Ectodermal cell (in vitro differentiated cells): ENCODE measurements at regions not wholly inside any gene's neighbourhood (a gene's known extent, or its start where the extent isn't known, plus 50 kb on each side); places are given as distances from the start of the nearest gene placed in this dataset.

ENCODE experiments used
- H3K27ac ChIP-seq: 2 replicates; pipeline ENCODE4 v1.7.0; 2013; ENCODE audit warnings: mild to moderate bottlenecking, low read depth, low read length; ENCODE audit not compliant: insufficient read depth, poor library complexity, severe bottlenecking
- H3K27me3 ChIP-seq: 2 replicates; pipeline ENCODE4 v1.7.0; 2013; ENCODE audit warnings: mild to moderate bottlenecking, low read length; ENCODE audit not compliant: insufficient read depth, control insufficient read depth, poor library complexity, severe bottlenecking
- H3K36me3 ChIP-seq: one replicate; pipeline ENCODE4 v1.7.0; 2013; ENCODE audit warnings: low read length; ENCODE audit not compliant: control insufficient read depth, insufficient read depth
- H3K4me1 ChIP-seq: one replicate; pipeline ENCODE4 v1.7.0; 2013; ENCODE audit warnings: low read length; ENCODE audit not compliant: control insufficient read depth, insufficient read depth
- H3K4me3 ChIP-seq: 2 replicates; pipeline ENCODE4 v1.7.0; 2013; ENCODE audit warnings: low read depth, low read length, control low read depth; ENCODE audit not compliant: insufficient read depth
- H3K9me3 ChIP-seq: 2 replicates; pipeline ENCODE4 v1.7.0; 2013; ENCODE audit warnings: mild to moderate bottlenecking, low read length, moderate library complexity; ENCODE audit not compliant: control insufficient read depth
- WGBS, 2 experiments: methylation state at CpG; one replicate each; pipeline ENCODE4 v1.1.7; 2013; ENCODE audit warnings: missing lambda C conversion rate in 2 of 2; 5-methylcytosine and 5-hydroxymethylcytosine counted together

DNA sequence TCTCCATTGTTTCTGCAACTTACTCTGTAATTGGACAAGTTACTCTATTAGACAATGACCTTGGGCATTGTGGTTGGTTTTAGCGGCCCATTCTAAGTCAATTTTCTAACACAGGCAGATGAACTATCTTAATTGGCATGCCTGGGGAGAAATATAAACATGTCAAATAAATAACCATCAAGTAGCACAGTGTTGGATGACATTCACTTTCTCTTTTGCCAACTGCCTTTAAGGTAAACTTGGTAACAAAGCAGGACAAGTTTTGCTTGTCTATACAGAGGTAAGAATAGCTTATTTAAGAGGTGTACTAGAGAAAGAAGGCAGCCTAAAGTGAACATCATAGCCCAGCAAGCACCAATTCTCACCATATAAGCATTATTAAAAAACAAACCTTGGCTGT, 599.6 kb downstream of the GBE1 start:
- H3K9me3 ChIP-seq = no peaks in the 10 kb centered on the region
- H3K36me3 ChIP-seq = no peaks in the 10 kb centered on the region
- no peak overlapping the region for H3K4me3 ChIP-seq
- no peaks in the 10 kb centered on the region for H3K4me1 ChIP-seq
- 89 to 100% methylated on average over 1 of the region's 1 CpG for WGBS, 2 experiments
- no peaks in the 10 kb centered on the region for H3K27me3 ChIP-seq
- H3K27ac ChIP-seq = no peak overlapping the region

DNA sequence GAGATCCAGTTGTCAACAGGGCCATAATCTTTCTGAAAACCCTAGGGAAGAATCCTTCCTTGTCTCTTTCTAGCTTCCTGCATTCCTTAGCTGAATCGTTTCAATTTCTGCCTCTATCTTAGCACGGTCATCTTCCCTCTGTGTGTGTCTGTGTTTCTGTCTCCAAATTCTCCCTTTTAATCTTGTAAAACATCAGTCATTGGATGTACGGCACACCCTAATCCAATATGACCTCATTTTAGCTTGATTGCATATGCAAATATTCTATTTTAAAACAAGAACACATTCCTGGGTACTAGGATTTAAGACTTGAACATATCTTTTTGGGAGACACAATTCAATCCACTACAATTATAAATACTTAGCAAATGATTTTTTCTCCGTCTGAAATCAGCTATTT, 600.3 kb downstream of the GBE1 start:
- Histone ChIP-seq H3K27me3 (no peaks in the 10 kb centered on the region), H3K4me1 (no peaks in the 10 kb centered on the region)
- WGBS, 2 experiments = 85 to 93% methylated on average over 4 of the region's 4 CpGs

DNA sequence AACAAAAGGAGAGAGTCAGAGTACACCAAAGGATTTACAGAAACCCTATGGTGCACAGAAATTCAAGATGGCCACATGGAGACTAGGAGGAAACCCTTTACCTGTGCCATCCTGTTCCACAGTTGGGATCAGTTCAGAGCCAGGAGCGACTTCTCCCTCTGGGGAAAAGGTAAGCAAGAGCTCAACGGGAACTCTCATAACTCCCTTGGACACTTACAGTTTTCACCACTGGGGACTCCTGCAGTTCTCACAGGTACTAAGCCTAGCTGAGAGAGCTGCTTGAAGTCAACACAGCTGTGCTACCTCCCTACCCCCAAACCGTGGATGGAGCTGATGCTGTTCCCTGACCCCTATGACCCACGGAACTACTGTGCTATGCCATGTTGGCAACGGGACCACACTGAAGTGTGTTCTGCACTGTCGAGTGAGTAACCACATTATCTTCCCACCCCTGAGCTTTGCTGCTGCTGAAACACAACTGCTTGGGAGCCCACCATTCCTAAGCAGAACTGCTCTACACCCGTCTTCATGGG, 606.8 kb downstream of the GBE1 start:
- H3K4me3 ChIP-seq = no peak overlapping the region
- H3K27me3 ChIP-seq = no peaks in the 10 kb centered on the region
- no peak overlapping the region for H3K27ac ChIP-seq
- no peaks in the 10 kb centered on the region for H3K36me3 ChIP-seq
- no peaks in the 10 kb centered on the region for H3K4me1 ChIP-seq
- no peaks in the 10 kb centered on the region for H3K9me3 ChIP-seq
- 91 to 94% methylated on average over 7 of the region's 7 CpGs for WGBS, 2 experiments

More for the DNA sequence above, 600.3 kb downstream of the GBE1 start:
- Histone ChIP-seq H3K9me3 (no peaks in the 10 kb centered on the region), H3K4me3 (no peak overlapping the region), H3K36me3 (no peaks in the 10 kb centered on the region), H3K27ac (no peak overlapping the region)

DNA sequence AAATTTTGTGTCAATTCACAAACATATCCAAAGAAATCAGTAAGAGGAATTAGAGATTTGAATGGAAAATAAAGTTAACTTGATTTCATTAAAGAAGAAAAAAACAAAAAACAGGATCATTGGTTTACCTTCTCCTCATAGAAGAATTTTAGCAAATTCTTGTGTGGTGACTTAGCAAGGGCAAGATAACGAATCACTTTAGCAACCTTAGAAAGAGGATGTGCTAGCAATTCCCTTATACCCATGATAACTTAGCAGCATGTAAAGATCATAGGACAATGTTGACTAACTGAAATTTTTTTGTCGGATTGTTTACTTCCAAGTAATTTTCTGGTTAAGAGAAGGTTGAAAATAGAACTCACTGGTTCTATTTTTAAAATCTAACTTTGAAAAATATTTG, 609.3 kb downstream of the GBE1 start:
- WGBS, 2 experiments = 79 to 88% methylated on average over 2 of the region's 2 CpGs
- Histone ChIP-seq H3K36me3 (no peaks in the 10 kb centered on the region), H3K27ac (no peak overlapping the region), H3K27me3 (no peaks in the 10 kb centered on the region), H3K9me3 (no peaks in the 10 kb centered on the region), H3K4me3 (no peak overlapping the region), H3K4me1 (no peaks in the 10 kb centered on the region)

DNA sequence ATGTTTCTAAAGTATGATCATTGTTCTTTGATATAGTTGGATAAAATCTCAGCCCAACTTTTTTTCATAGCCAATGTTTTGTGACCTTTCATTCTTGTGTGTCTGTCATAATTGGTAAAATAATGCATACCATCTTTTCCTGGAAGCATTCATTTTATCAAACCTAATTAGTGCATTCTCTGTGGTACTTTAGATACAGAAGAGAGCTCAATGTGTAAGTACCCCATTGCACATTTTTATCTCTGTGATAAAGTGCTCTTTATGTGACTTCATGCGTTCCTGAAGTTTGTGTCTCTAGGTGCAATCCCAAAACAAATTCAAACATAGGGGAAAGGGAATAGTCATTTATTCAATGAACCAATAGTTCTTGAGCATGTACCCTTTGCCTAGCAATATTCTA, 628.5 kb downstream of the GBE1 start:
- no peaks in the 10 kb centered on the region for H3K27me3 ChIP-seq
- H3K4me1 ChIP-seq = no peaks in the 10 kb centered on the region
- H3K27ac ChIP-seq = no peak overlapping the region
- H3K4me3 ChIP-seq = no peak overlapping the region
- WGBS, 2 experiments = 86 to 100% methylated on average over 1 of the region's 1 CpG
- no peaks in the 10 kb centered on the region for H3K9me3 ChIP-seq
- no peaks in the 10 kb centered on the region for H3K36me3 ChIP-seq

DNA sequence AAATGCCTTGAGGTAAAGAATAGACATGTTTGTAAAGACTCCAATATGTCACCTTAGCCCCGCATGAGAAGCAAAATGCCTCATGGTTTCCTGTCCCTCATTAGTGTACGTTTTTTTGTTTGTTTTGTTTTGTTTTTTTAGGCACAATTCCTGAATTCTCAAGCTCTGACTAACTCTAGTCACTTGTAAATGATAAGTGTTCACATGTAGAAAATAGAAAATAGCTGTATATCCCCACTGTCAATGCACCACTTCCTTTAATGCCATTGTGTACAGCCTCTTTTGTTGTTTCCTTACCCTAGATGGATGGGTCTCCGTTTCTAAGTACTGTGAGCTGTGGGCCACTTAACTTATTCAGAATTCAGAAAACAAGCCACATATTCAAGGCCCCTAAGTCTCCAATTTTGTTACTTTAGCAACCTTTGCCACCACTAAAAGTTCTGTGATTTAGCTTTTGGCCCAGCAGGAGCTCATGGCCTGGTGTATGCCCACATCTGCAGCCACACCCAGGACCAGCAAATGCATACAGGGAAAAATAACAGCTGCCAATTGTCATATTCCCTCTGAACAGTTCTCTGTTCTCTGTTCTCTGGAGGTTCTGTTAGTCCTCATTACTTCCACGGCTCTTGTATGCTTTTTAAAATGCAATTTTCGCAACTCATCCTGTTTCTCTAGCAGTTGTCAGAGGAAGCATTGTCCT, 655.5 kb downstream of the GBE1 start:
- no peaks in the 10 kb centered on the region for H3K36me3 ChIP-seq
- H3K27me3 ChIP-seq = no peaks in the 10 kb centered on the region
- H3K4me1 ChIP-seq = no peaks in the 10 kb centered on the region
- H3K9me3 ChIP-seq = no peaks in the 10 kb centered on the region
- H3K27ac ChIP-seq = no peak overlapping the region
- WGBS, 2 experiments = 85 to 88% methylated on average over 5 of the region's 5 CpGs
- no peak overlapping the region for H3K4me3 ChIP-seq

DNA sequence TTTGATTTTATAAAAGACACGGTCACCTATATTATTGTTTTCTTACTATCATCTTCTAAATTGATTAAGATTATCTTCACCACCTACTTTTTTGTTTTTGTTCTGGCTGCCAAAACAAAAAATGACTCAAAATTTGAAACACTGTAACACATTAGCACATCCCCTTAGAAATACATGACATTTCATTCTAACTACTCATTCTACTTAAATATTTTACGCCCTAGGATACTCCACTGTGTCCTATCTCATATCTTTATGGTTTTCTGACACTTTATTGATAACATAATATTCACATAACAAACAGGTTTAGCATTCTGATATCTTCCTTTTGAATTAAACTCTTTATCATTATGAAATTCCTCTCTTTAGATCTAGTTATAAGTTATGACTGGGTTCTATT, 656.2 kb downstream of the GBE1 start:
- Histone ChIP-seq H3K9me3 (no peaks in the 10 kb centered on the region), H3K4me3 (no peak overlapping the region), H3K27ac (no peak overlapping the region), H3K4me1 (no peaks in the 10 kb centered on the region), H3K27me3 (no peaks in the 10 kb centered on the region), H3K36me3 (no peaks in the 10 kb centered on the region)
- 89 to 92% methylated on average over 2 of the region's 2 CpGs for WGBS, 2 experiments

DNA sequence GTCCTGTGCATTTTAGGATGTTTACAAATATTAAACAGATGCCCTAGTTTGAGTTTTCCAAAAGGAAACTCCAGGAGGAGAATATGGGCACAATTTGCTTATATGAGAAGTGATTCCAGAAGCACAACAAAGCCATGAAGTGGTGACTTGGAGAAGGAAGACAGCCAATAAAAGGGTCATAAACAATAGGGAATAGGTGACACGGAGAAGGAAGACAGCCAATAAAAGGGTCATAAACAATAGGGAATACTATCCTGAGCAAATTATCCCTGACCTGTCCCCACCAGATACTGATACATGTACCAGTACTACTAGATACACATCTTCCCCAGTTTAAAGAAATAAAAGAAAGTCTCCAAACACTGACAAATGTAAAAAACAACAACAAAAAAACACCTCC, 663.6 kb downstream of the GBE1 start:
- no peaks in the 10 kb centered on the region for H3K27me3 ChIP-seq
- H3K27ac ChIP-seq = no peak overlapping the region
- H3K4me3 ChIP-seq = no peak overlapping the region
- H3K36me3 ChIP-seq = no peaks in the 10 kb centered on the region
- no peaks in the 10 kb centered on the region for H3K9me3 ChIP-seq
- 92 to 95% methylated on average over 1 of the region's 1 CpG for WGBS, 2 experiments
- H3K4me1 ChIP-seq = no peaks in the 10 kb centered on the region

DNA sequence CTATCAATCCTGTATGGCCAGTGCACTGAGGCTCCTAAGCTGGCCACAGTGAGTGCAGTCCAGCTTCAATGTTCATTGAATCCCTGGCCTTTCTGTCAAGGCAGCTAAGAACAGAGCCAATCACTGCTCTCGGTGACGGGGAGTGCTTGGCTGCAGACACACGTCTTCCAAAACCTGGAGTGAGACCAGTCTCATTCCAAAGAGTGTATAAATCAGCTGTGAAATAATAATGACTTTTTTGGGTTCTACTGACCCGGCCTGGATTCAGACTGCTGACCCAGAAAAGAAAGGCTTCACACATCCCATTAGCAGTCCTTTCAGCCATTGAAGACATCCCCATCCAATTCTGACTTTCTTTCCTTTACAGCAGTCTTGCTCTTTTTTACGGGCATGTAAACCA, 665.5 kb downstream of the GBE1 start:
- no peaks in the 10 kb centered on the region for H3K4me1 ChIP-seq
- H3K4me3 ChIP-seq = no peak overlapping the region
- no peaks in the 10 kb centered on the region for H3K27me3 ChIP-seq
- H3K9me3 ChIP-seq = no peaks in the 10 kb centered on the region
- no peaks in the 10 kb centered on the region for H3K36me3 ChIP-seq
- no peak overlapping the region for H3K27ac ChIP-seq
- 81 to 83% methylated on average over 5 of the region's 5 CpGs for WGBS, 2 experiments

DNA sequence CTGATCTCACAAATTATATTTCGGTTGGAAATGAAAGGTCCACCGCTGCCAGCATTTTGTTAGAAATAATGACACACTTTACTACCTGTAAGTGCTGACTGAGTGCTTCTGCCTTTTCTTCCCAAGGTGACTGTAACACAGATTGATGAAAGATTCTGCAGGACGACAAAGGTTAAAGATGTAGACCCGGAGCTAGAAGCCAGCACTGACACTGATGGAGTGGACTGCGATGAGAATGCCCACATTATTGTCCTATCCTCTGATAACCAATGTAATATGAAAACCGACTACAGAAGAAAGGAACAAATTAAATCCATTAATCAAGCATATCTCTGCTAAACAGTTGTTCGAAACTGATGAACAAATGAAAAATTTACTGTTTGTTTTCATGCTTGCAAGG, 666.5 kb downstream of the GBE1 start:
- H3K9me3 ChIP-seq = no peaks in the 10 kb centered on the region
- H3K4me1 ChIP-seq = no peaks in the 10 kb centered on the region
- 94 to 95% methylated on average over 7 of the region's 7 CpGs for WGBS, 2 experiments
- H3K27me3 ChIP-seq = no peaks in the 10 kb centered on the region
- H3K4me3 ChIP-seq = no peak overlapping the region
- H3K36me3 ChIP-seq = no peaks in the 10 kb centered on the region
- H3K27ac ChIP-seq = no peak overlapping the region
